ENCODE measurements at regions not wholly inside any gene's neighbourhood (a gene's known extent, or its start where the extent isn't known, plus 50 kb on each side); places are given as distances from the start of the nearest gene placed in this dataset.

DNA sequence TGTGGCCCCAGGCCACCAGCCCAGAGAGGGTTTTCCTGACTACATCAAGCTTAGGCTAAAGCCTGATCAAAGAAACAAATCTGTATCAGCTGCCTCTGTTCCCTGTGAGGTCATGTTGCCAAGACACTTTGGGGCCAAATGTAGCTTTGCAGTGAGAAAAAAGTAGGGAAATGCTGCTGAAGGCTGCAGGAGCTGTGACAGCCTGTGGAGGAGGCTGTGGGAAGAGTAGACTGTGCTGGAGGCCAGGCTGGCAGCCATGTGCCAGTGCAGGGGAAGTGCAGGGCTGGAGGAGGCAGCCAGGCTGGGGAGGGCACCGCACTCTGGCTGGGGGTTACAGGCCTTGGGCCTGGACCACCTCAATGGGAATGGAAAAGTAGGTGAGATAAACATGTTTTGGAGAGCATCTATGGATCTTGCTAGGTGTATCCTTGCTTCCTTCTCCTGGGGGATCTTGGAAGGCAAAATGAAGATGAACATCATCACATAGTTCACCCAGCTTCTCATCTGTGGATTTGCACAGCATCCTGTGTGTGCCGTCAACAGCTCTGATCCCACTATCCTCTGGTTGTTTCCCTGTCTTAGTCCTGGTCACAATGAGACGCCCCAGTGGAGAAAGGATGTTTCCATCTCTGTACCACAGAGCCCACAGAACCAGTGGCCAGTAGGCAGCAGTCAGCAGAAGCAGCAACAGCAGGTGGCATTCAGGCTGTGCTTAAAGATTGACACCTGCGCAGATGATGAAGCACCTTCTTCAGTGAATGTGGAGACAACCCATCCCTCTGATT, 103.8 kb upstream of the COPS8 start:
- in situ Hi-C loops (cut with MboI) (no loop called here), intact Hi-C loops (cut with micrococcal nuclease) (no loop called here)
- H3K9me3 ChIP-seq (replicated peaks; ENCODE audit: control insufficient read depth, insufficient read depth, low read depth, low read length) = no peaks in the 10 kb centered on the region
- no peak for FAIRE-seq
- WGBS (ENCODE audit: insufficient coverage, low coverage, missing lambda C conversion rate) = 0% methylated on average over 3 of the region's 4 CpGs
- no peaks in the 10 kb centered on the region for H3K79me2 ChIP-seq (ENCODE audit: control insufficient read depth, insufficient read depth, low read length)
- ChIA-PET CTCF (ENCODE audit: low intra/inter-chr PET ratio) (no interaction called here), POLR2A (no interaction called here)
- no peak overlapping the region for H3K4me2 ChIP-seq (ENCODE audit: insufficient read depth, low read length)
- BruUV-seq (replicated peaks) = no TSS peak
- H3K27ac ChIP-seq (ENCODE audit: extremely low read depth, low read depth, low read length) = no peak overlapping the region
- no peak overlapping the region for H3K9ac ChIP-seq (ENCODE audit: insufficient read depth in 1 of 2, low read depth in 2 of 2, low read length in 2 of 2)
- no peaks in the 10 kb centered on the region for H3K4me1 ChIP-seq (replicated peaks in 1 of 2; ENCODE audit: control insufficient read depth in 2 of 2, insufficient read depth in 2 of 2, low read length in 2 of 2)
- H4K20me1 ChIP-seq (replicated peaks; ENCODE audit: control insufficient read depth, insufficient read depth, low read length) = no peaks in the 10 kb centered on the region
- DNase-seq (ENCODE audit: extremely low read depth in 1 of 4, low spot score in 3 of 4) = no peak
- H3K9me1 ChIP-seq (ENCODE audit: control insufficient read depth, insufficient read depth, low read length) = no peaks in the 10 kb centered on the region
- no peak for ATAC-seq
- H3K27me3 ChIP-seq (ENCODE audit: control insufficient read depth in 2 of 2, insufficient read depth in 2 of 2, low read length in 2 of 2) = peaks cover 0 to 2% of the 10 kb centered on the region in 2 experiments; a peak in 1 of 5 replicates
- no peak overlapping the region for H3K4me3 ChIP-seq
- H2AFZ ChIP-seq (ENCODE audit: low read depth, low read length) = no peak overlapping the region
- H3K36me3 ChIP-seq (ENCODE audit: control insufficient read depth, insufficient read depth, low read length) = no peaks in the 10 kb centered on the region
- TF ChIP-seq ETS2 (tag; IDR thresholded peaks at IDR 0.05; ENCODE audit: borderline replicate concordance, poor library complexity, severe bottlenecking) = no peak
- TF ChIP-seq BRD9 (IDR thresholded peaks at IDR 0.05; ENCODE audit: low read depth, partially characterized antibody) = no peak
- no peak for TF ChIP-seq ZNF830 (CRISPR knock-in tag; IDR thresholded peaks at IDR 0.05)
- TF ChIP-seq PRPF4 (IDR thresholded peaks at IDR 0.05; ENCODE audit: insufficient read depth, low read depth, low read length, poor library complexity, severe bottlenecking) = no peak
- no peak for TF ChIP-seq SIN3B (IDR thresholded peaks at IDR 0.05; ENCODE audit: low read depth)
- TF ChIP-seq, protein P1, sequence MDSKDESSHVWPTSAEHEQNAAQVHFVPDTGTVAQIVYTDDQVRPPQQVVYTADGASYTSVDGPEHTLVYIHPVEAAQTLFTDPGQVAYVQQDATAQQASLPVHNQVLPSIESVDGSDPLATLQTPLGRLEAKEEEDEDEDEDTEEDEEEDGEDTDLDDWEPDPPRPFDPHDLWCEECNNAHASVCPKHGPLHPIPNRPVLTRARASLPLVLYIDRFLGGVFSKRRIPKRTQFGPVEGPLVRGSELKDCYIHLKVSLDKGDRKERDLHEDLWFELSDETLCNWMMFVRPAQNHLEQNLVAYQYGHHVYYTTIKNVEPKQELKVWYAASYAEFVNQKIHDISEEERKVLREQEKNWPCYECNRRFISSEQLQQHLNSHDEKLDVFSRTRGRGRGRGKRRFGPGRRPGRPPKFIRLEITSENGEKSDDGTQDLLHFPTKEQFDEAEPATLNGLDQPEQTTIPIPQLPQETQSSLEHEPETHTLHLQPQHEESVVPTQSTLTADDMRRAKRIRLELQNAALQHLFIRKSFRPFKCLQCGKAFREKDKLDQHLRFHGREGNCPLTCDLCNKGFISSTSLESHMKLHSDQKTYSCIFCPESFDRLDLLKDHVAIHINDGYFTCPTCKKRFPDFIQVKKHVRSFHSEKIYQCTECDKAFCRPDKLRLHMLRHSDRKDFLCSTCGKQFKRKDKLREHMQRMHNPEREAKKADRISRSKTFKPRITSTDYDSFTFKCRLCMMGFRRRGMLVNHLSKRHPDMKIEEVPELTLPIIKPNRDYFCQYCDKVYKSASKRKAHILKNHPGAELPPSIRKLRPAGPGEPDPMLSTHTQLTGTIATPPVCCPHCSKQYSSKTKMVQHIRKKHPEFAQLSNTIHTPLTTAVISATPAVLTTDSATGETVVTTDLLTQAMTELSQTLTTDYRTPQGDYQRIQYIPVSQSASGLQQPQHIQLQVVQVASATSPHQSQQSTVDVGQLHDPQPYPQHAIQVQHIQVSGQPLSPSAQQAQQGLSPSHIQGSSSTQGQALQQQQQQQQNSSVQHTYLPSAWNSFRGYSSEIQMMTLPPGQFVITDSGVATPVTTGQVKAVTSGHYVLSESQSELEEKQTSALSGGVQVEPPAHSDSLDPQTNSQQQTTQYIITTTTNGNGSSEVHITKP (IDR thresholded peaks at IDR 0.05; ENCODE audit: partially characterized antibody) = no peak
- TF ChIP-seq ZNF253 (CRISPR knock-in tag; conservative IDR thresholded peaks at IDR 0.05) = no peak
- no peak for TF ChIP-seq CTCFL (IDR thresholded peaks at IDR 0.05; ENCODE audit: borderline replicate concordance, insufficient read depth, low read depth, low read length, poor library complexity, severe bottlenecking)
- TF ChIP-seq HCFC1 (IDR thresholded peaks at IDR 0.05; ENCODE audit: low read depth, low read length) = no peak
- TF ChIP-seq ELF4 (CRISPR knock-in tag; IDR thresholded peaks at IDR 0.05) = no peak
- no peak for TF ChIP-seq ZNF280B (CRISPR knock-in tag; IDR thresholded peaks at IDR 0.05)
- no peak for TF ChIP-seq MAFG (tag; conservative IDR thresholded peaks at IDR 0.05)
- TF ChIP-seq ZNF668 (CRISPR knock-in tag; IDR thresholded peaks at IDR 0.05) = no peak
- TF ChIP-seq, protein P2, sequence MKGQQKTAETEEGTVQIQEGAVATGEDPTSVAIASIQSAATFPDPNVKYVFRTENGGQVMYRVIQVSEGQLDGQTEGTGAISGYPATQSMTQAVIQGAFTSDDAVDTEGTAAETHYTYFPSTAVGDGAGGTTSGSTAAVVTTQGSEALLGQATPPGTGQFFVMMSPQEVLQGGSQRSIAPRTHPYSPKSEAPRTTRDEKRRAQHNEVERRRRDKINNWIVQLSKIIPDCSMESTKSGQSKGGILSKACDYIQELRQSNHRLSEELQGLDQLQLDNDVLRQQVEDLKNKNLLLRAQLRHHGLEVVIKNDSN (CRISPR knock-in tag; IDR thresholded peaks at IDR 0.05) = no peak

Data from K562 (cell line).